CD14-positive monocyte (primary cell): ENCODE measurements at regions not wholly inside any gene's neighbourhood (a gene's known extent, or its start where the extent isn't known, plus 50 kb on each side); places are given as distances from the start of the nearest gene placed in this dataset.

Source experiments
- DNase-seq, 3 donors: peaks; one replicate each; pipeline ENCODE4 v3.0.0-alpha.2; 2011 to 2022
- H2AFZ ChIP-seq: 2 replicates; pipeline ENCODE4 v1.6.0; 2012; ENCODE audit warnings: mild to moderate bottlenecking, low read depth, low read length, inconsistent platforms; ENCODE audit not compliant: insufficient read depth, poor library complexity, severe bottlenecking
- H3K27ac ChIP-seq, 2 donors: 1 replicate in 1 of 2; 2 replicates in 1 of 2; pipeline ENCODE4 v1.5.1; 2012 to 2013; ENCODE audit warnings: low read length in 2 of 2, control low read depth in 1 of 2, inconsistent platforms in 1 of 2, low read depth in 1 of 2, mild to moderate bottlenecking in 1 of 2
- H3K27me3 ChIP-seq, 2 donors: one replicate each; pipeline versions ENCODE4 v1.6.0 to v1.6.1; 2011 to 2013; ENCODE audit warnings: low read length in 2 of 2; ENCODE audit not compliant: control insufficient read depth in 2 of 2, insufficient read depth in 2 of 2
- H3K36me3 ChIP-seq, 2 donors: replicated peaks in 1 of 2; 1 replicate in 1 of 2; 2 replicates in 1 of 2; pipeline versions ENCODE4 v1.5.1 to v1.6.1; 2012 to 2013; ENCODE audit warnings: low read length in 2 of 2, control low read depth in 1 of 2, inconsistent platforms in 1 of 2, mild to moderate bottlenecking in 1 of 2; ENCODE audit not compliant: insufficient read depth in 2 of 2, control insufficient read depth in 1 of 2
- H3K4me1 ChIP-seq, 2 donors: 1 replicate in 1 of 2; 2 replicates in 1 of 2; pipeline versions ENCODE4 v1.5.1 to v1.6.1; 2012 to 2013; ENCODE audit warnings: low read length in 2 of 2, control low read depth in 1 of 2, inconsistent platforms in 1 of 2, mild to moderate bottlenecking in 1 of 2, moderate library complexity in 1 of 2; ENCODE audit not compliant: insufficient read depth in 2 of 2, control insufficient read depth in 1 of 2
- H3K4me2 ChIP-seq: replicated peaks from 2 replicates; pipeline ENCODE3; 2012; ENCODE audit warnings: low read length, moderate library complexity, mild to moderate bottlenecking; ENCODE audit not compliant: poor library complexity, severe bottlenecking; ENCODE audit errors: extremely low read depth
- H3K4me3 ChIP-seq, 3 experiments: fragments of 200-600 bp in 1 of 3; sonication (generic) in 1 of 3; replicated peaks in 1 of 3; 1 replicate in 2 of 3; 2 replicates in 1 of 3; pipeline ENCODE4 v1.5.1; 2011 to 2013; ENCODE audit warnings: low read length in 3 of 3, mild to moderate bottlenecking in 3 of 3, control low read depth in 2 of 3, low read depth in 2 of 3, inconsistent platforms in 1 of 3, moderate library complexity in 1 of 3
- H3K79me2 ChIP-seq: 2 replicates; pipeline ENCODE4 v1.6.0; 2012; ENCODE audit warnings: mild to moderate bottlenecking, control low read depth, inconsistent platforms, low read length, moderate library complexity; ENCODE audit not compliant: insufficient read depth
- H3K9ac ChIP-seq: 2 replicates; pipeline ENCODE4 v1.6.0; 2017; ENCODE audit warnings: low read length, mild to moderate bottlenecking; ENCODE audit not compliant: insufficient read depth, poor library complexity, severe bottlenecking
- H3K9me3 ChIP-seq, 2 donors: replicated peaks in 1 of 2; 1 replicate in 1 of 2; 2 replicates in 1 of 2; pipeline versions ENCODE4 v1.5.1 to v1.6.1; 2012 to 2013; ENCODE audit warnings: low read length in 2 of 2, control low read depth in 1 of 2; ENCODE audit not compliant: control insufficient read depth in 1 of 2, insufficient read depth in 1 of 2
- H4K20me1 ChIP-seq: 2 replicates; pipeline ENCODE4 v1.6.0; 2012; ENCODE audit warnings: mild to moderate bottlenecking, low read length, control low read depth, moderate library complexity; ENCODE audit not compliant: insufficient read depth
- H3K27ac Mint-ChIP-seq, 7 donors: one replicate each; pipeline ENCODE4 v1.8.0; 2020; ENCODE audit warnings: mild to moderate bottlenecking in 7 of 7, mixed read lengths in 7 of 7, moderate library complexity in 6 of 7, inconsistent platforms in 2 of 7
- H3K27me3 Mint-ChIP-seq, 3 donors: one replicate each; pipeline ENCODE4 v1.8.0; 2021 to 2022; ENCODE audit warnings: low read depth in 3 of 3, mild to moderate bottlenecking in 3 of 3, mixed read lengths in 3 of 3, moderate library complexity in 3 of 3, inconsistent platforms in 1 of 3
- H3K36me3 Mint-ChIP-seq, 2 donors: one replicate each; pipeline ENCODE4 v1.8.0; 2020; ENCODE audit warnings: mixed read lengths in 2 of 2, inconsistent platforms in 1 of 2, mild to moderate bottlenecking in 1 of 2
- H3K4me1 Mint-ChIP-seq: one replicate; pipeline ENCODE4 v1.8.0; 2020; ENCODE audit warnings: mild to moderate bottlenecking, mixed read lengths
- H3K4me3 Mint-ChIP-seq, 2 donors: one replicate each; pipeline ENCODE4 v1.8.0; 2020; ENCODE audit warnings: mild to moderate bottlenecking in 2 of 2, mixed read lengths in 2 of 2, moderate library complexity in 1 of 2
- H3K9me3 Mint-ChIP-seq, 7 donors: one replicate each; pipeline ENCODE4 v1.8.0; 2020 to 2022; ENCODE audit warnings: mixed read lengths in 7 of 7, mild to moderate bottlenecking in 6 of 7, moderate library complexity in 6 of 7, inconsistent platforms in 2 of 7
- CTCF ChIP-seq: fragments of 200-600 bp; IDR thresholded peaks from one replicate; pipeline ENCODE4 v1.8.0; 2022; ENCODE audit warnings: antibody characterized with exemption, mild to moderate bottlenecking
- WGBS: methylation state at CpG from one replicate; pipeline ENCODE4 v1.1.5; 2013; ENCODE audit warnings: missing lambda C conversion rate; ENCODE audit not compliant: insufficient coverage; 5-methylcytosine and 5-hydroxymethylcytosine counted together
- intact Hi-C, 2 donors: fragments of 100-400 bp; cut with micrococcal nuclease; formaldehyde crosslinking; loops; one replicate each; pipeline versions ENCODE4 v1.15.0 to v1.15.1; 2023

GRCh38 chr4:128606173-128606572 lies 203.3 kb upstream of the JADE1 start:
- Histone ChIP-seq H2AFZ (no peak overlapping the region), H3K36me3 (no peaks in the 10 kb centered on the region), H3K9me3 (no peaks in the 10 kb centered on the region), H3K4me3 (no peak overlapping the region), H3K4me2 (no peak overlapping the region), H4K20me1 (no peaks in the 10 kb centered on the region), H3K4me1 (no peaks in the 10 kb centered on the region), H3K27me3 (no peaks in the 10 kb centered on the region), H3K9ac (no peak overlapping the region), H3K79me2 (no peaks in the 10 kb centered on the region), H3K27ac (no peak overlapping the region)
- Mint-ChIP-seq H3K36me3 (no peaks in the 10 kb centered on the region), H3K4me1 (no peaks in the 10 kb centered on the region), H3K4me3 (no peak overlapping the region), H3K9me3 (peaks cover 0 to 6% (median 2%) of the 10 kb centered on the region in 7 donors), H3K27ac (no peak overlapping the region), H3K27me3 (peaks cover 3 to 12% (median 5%) of the 10 kb centered on the region in 3 donors)
- intact Hi-C loops = no loop called here
- no peak for TF ChIP-seq CTCF
- DNase-seq = no peak
- no CpG with 5 or more reads among the region's 1 CpG for WGBS

GRCh38 chr4:128604840-128605239 lies 204.7 kb upstream of the JADE1 start:
- Mint-ChIP-seq H3K27me3 (peaks cover 0 to 10% (median 3%) of the 10 kb centered on the region in 3 donors), H3K27ac (no peak overlapping the region), H3K9me3 (peaks cover 0 to 4% (median 2%) of the 10 kb centered on the region in 7 donors), H3K4me3 (no peak overlapping the region), H3K36me3 (no peaks in the 10 kb centered on the region), H3K4me1 (no peaks in the 10 kb centered on the region)
- WGBS = no CpG with 5 or more reads among the region's 2 CpGs
- Histone ChIP-seq H3K27me3 (no peaks in the 10 kb centered on the region), H3K27ac (no peak overlapping the region), H3K36me3 (no peaks in the 10 kb centered on the region), H4K20me1 (no peaks in the 10 kb centered on the region), H3K4me3 (no peak overlapping the region), H3K9me3 (no peaks in the 10 kb centered on the region), H3K4me2 (no peak overlapping the region), H3K9ac (no peak overlapping the region), H3K4me1 (no peaks in the 10 kb centered on the region), H3K79me2 (no peaks in the 10 kb centered on the region), H2AFZ (no peak overlapping the region)
- intact Hi-C loops = no loop called here
- DNase-seq = no peak
- no peak for TF ChIP-seq CTCF
